NK-92 (cell line): ENCODE measurements at regions not wholly inside any gene's neighbourhood (a gene's known extent, or its start where the extent isn't known, plus 50 kb on each side); places are given as distances from the start of the nearest gene placed in this dataset.

Source experiments
- DNase-seq: peaks from one replicate; lab custom pipeline; 2025; ENCODE audit not compliant: unreplicated experiment; lab: John Stamatoyannopoulos, UW

GRCh38 chr11:127119356-127119755 lies 118.8 kb upstream of the KIRREL3 start:
- DNase-seq: no peak

DNA sequence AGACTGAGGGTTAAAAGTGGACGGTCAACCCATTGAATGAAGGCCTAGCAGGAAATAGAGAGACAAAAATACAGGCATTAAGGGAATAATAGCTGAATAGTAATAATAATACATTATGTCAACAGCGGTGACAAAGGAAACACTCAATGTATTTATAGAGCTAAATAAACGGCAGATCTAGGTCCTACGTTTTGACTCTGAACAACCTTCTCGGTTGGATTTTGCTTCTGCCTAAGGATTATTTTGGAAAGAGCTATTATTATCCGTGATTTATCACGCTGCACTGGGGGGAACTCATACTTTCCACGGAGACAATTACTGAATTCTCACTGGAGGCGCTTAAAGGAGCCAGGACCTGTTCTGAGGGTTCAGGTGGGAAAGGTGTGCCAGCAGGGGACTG lies 118.2 kb upstream of the KIRREL3 start:
- DNase-seq: no peak

DNA sequence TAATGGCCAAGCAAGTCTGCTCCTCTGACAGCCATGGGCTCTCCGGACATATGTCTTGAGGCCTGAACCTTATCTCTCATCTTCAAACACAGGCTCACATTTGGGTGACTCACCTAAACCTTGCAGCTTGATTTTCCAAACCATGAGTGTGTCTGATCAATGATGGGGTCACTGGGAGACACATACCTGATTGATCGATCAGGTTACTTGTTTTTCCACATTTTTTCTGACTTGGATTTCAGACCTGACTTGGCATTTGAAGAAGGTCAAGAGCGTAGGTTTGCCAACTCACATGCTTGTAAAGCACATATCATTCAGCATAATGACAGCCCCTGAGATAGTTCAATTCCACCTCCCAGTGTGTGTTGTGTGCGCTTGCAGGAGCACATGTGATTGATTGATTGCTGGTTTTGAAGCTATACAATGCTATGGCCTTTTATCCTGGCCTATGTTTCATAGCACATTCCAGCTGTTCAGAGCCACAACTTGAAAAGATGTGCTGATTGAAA lies 116.7 kb upstream of the KIRREL3 start:
- DNase-seq: no peak

DNA sequence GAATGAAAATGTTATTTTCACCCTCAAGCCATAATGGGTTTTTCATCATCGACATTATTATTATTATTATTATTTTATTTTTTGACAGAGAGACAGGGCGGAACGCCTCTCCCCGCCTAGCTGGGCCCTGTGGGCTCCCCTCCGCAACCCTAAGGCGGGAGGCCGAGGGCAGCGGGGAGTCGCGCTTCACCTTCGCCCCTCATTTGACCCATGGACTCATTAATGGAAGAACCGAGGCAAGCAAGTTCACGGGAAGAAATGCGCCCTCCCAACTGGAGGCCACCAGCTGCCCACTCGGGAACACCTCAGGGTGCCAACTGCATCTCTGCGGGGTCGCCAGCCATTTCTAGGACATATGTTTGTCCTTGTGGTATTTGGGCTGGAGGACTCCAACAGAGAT lies 115.3 kb upstream of the KIRREL3 start:
- DNase-seq: no peak

DNA sequence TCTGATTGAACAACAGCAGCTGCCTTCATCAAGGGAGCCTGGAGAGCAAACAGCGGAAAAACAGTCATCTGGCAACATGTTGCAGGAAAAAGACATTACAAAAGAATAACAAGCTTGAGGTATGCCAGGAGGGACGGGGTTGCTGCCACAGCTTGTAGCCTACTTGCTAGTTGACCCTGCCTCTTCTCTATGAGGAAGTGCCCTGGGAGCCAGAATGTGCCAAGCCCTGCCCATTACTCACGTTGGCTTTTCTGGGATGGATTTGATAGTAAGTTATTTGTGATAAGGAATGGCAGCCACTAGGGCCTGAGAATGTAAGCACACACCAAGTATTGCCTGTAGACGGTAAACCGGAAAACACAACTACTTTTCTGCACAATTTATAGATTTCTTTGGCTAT lies 113.5 kb upstream of the KIRREL3 start:
- no peak for DNase-seq

GRCh38 chr11:127110542-127110941 lies 110.0 kb upstream of the KIRREL3 start:
- no peak for DNase-seq

- no peak for DNase-seq
These were observed 109.4 kb upstream of the KIRREL3 start for GRCh38 chr11:127109796-127110480.

GRCh38 chr11:127108838-127109237 lies 108.3 kb upstream of the KIRREL3 start:
- no peak for DNase-seq

- no peak for DNase-seq
These were observed 106.4 kb upstream of the KIRREL3 start for GRCh38 chr11:127106938-127107337.

DNA sequence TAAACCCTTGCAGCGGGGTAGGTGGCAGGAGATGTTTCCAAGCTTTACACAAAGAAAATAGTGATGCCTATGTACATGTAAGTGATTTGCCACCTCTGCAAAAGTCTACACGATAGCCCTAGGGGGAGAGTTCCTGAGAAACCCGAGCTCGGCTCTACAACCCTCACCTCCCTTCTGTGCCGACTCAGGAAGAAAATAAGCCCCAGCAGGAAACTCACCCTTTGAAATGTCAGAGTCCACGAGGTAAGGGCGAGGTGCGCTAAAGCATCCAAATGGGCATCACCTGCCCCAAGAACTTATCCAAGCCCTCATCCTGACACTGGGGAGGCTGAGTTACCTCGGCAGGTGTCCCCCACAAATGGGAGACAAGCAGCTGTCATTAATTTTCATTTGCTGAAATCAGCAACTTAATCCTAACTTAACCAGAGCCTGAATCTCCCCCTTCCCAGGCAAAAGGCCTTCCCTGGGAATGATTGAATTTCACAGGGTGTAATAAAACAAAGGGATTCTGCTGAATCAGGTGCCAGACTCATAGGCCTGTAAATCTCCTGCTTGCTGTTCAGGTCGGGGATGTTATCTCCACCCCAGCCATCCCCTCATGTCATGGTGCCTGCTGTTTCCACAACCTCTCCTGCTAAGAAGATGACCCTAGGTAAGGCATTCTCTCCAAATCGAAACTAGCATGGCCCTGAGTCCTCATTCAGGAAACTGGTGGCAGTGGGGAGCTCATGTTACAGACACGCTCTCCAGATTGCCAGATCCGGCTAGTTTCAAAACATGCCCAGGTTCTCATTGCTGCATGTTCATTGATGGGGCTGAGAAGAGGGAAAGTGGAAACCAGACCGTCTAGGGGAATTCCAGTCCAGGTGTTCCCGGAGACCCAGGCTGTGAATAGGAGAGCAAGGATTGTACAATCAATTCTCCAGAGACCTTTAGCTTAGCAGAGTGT lies 105.3 kb upstream of the KIRREL3 start:
- DNase-seq: no peak

DNA sequence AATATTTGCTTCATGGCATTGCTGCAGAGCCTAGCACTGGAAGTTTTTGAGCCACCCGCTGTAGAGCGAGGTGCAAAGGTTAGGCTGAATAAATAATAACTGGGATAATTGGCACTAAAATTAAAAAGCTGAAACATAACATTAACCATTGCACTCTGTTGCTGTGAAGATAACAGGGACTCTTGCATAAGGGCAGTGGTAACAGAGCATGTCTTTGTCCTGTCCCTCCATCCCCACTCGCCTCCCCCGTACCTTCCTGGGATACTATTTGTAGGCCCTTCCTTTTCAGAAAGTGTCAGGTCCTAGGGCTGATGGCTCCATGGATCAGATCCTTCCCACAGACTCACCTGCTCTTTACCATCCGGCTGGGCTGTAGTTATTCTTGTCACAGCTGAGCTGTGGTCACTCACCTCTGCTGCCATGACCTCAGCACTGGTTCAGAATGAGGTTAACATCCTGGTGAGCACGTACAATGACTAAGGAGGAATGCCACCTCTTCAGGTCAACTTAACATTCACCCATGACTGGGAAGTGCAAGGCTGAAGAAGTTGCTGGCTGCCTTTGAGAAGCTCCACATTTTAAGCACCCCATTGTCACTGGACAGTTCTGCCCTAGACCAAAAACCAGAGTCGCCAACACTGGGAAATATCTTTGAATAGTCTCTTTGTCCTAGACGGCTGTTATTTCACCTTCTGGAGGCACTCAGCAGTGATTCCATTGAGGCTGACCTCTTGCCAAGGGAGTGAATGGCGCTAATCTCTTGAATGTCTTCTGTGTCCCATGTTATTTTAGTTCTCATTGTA lies 103.2 kb upstream of the KIRREL3 start:
- no peak for DNase-seq

GRCh38 chr11:127098684-127099083 lies 98.1 kb upstream of the KIRREL3 start:
- no peak for DNase-seq

GRCh38 chr11:127080735-127081134 lies 80.2 kb upstream of the KIRREL3 start:
- no peak for DNase-seq

DNA sequence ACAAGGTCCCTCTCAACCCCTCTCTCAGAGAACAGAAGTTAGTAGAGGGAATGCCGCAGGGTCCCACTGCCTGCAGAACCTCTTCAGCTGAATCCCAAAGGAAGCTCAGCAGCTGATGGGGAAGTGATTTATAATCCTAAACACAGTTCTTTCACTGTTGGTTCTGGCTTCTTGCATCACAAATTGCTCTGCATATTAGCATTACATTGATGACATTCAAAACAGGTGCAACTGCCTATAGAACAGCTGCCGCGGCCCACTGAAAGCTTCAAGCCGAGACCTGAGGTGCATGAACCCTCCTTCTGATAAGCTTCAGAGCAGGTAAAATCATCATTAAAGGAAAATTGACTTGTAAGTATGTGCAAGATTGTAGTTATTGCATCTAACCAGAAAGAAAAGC lies 75.2 kb upstream of the KIRREL3 start:
- no peak for DNase-seq

- DNase-seq: no peak
These were observed 73.7 kb upstream of the KIRREL3 start for GRCh38 chr11:127074151-127074761.

DNA sequence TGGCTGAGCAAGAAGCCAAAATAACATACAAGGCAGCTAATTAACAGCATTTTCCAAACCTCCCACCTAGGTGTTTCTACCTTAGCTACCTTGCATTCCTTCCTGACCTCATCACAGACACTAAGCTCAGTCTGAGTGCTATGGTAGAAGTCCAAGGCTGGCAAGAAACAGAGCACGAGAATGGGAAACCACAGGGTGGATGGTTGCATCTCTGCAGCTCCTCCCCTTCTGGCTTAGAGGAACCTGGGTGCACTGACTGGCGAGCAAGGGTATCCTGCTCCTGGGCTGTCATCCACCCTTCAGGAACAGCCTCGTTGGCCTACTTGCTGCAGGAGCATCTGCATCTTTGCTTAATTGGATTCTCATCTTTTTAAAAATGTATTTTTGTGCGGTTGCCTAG lies 73.1 kb upstream of the KIRREL3 start:
- no peak for DNase-seq

DNA sequence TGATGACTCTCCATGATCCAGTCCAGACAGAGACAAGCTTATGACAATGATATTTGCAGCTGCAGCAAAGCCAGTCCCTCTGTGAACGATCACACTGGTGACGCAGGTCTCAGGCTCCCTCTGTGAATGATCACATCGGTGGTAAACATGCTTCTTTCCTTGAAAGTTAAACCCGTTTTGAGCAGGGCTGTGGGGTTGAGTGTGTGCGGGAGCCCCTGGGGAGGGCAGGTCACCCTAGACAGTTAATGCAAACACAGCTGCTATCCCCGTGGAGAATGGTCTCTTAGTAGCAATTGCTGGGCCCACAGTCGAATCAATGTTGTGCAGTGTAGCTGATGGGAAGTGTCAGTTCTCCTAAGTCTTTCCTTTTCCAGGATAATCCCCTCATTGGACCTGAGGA lies 71.0 kb upstream of the KIRREL3 start:
- no peak for DNase-seq

- no peak for DNase-seq
These were observed 70.2 kb upstream of the KIRREL3 start for GRCh38 chr11:127070808-127071207.

DNA sequence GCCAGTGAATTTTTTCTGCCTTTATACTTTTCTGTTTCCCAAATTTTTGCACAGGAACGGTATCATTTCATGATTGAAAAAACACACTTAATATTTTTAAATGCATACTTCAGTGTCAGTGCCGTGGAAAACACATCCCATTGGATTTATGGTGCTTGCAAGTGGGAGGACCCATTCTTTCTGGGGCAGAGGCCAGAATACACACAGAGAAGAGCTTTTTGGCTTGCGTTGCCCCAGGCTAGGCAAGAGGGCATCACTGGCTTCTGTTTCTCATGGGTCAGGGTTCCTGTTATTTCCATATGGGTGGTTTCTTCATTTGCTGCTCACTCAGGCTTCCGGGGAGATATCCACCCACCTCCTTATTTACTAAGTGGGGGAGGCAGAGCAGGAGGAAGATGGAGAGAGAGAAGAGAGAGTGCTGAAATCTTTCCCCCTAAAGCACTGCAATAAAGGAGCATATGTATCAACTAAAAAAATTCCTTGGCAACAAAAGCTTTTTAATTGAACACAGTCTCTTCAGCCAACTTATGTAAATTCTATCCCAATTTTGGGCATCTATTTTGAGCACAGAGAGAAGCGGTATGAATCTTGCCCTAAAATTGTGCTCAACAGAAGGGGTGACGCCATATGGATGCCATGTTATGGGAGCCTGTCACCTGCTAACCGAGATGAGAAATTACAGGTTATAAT lies 66.0 kb upstream of the KIRREL3 start:
- DNase-seq: no peak

DNA sequence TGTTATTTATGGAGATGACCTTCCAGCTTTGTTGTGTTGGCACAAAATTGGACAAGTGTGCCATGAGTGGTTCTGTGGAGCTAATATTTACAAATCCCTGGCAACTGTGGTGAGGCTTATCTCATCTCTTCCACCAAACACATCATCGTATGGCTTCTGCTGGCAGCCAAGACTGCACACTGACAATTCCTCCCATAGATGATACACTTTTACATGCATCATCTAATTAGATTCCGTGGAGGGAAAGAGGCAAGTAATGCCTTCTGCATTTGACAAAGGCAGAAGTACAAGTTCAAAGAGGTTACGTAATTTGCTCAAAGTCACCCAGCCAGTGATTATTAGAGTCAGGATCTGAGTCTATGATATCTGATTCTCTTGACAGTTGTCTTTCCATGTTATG lies 62.7 kb upstream of the KIRREL3 start:
- no peak for DNase-seq
